HCT116 (cell line): ENCODE measurements at regions not wholly inside any gene's neighbourhood (a gene's known extent, or its start where the extent isn't known, plus 50 kb on each side); places are given as distances from the start of the nearest gene placed in this dataset.

Experiments
- ATAC-seq: fragments of 200-7000 bp; cut with Tn5 transposase; 2 replicates; pipeline ENCODE4 v1.9.1; 2020; ENCODE audit warnings: mild to moderate bottlenecking, moderate library complexity
- BruUV-seq: library from RNA; stranded (reverse); fragments of 400-500 nt; replicated peaks from 2 replicates; lab custom pipeline; 2021; lab: Mats Ljungman, UMichigan
- CTCF ChIA-PET: fragments of 300-600 bp; sonication (Branson Sonifier 250); formaldehyde crosslinking; loops from one replicate; lab custom pipeline; 2021; ENCODE audit warnings: antibody characterized with exemption; lab: Charles Lee
- POLR2A ChIA-PET: fragments of 300-600, 350-600 bp; sonication (Branson Sonifier 250); formaldehyde crosslinking; loops from one replicate; lab custom pipeline; 2021; ENCODE audit warnings: antibody characterized with exemption; lab: Charles Lee
- RAD21 ChIA-PET, 2 experiments: fragments of 300-600 bp; sonication (Branson Sonifier 250); formaldehyde crosslinking; loops; one replicate each; lab custom pipeline; 2023; ENCODE audit warnings: low total read pairs in 2 of 2; ENCODE audit not compliant: uncharacterized antibody in 2 of 2, unreplicated experiment in 2 of 2, low non-redundant PET in 1 of 2; lab: Charles Lee
- DNase-seq: peaks from one replicate; pipeline ENCODE4 v3.0.0-alpha.2; 2010; ENCODE audit warnings: low read depth, low spot score
- H2AFZ ChIP-seq: fragments of 200-600 bp; shearing (Covaris generic), sonication (generic); 2 replicates; pipeline ENCODE4 v1.6.1; 2017; ENCODE audit warnings: low read depth, mixed run types, mixed read lengths, antibody characterized with exemption, low read length; ENCODE audit not compliant: poor library complexity, severe bottlenecking
- H3K27ac ChIP-seq: 2 replicates; pipeline ENCODE4 v1.5.1; 2012; ENCODE audit warnings: low read depth, low read length
- H3K27me3 ChIP-seq: fragments of 200-600 bp; sonication (generic); 2 replicates; pipeline ENCODE4 v1.6.1; 2016; ENCODE audit warnings: mixed run types, low read length, mixed read lengths; ENCODE audit not compliant: insufficient read depth
- H3K36me3 ChIP-seq, 2 experiments: fragments of 200-500 bp in 1 of 2; fragments of 200-600 bp in 1 of 2; sonication (Bioruptor generic) in 1 of 2; sonication (generic) in 1 of 2; 2 replicates each; pipeline versions ENCODE4 v1.5.1 to v1.6.1; 2014 to 2016; ENCODE audit warnings: low read length in 2 of 2, inconsistent platforms in 1 of 2, mixed read lengths in 1 of 2, mixed run types in 1 of 2; ENCODE audit not compliant: insufficient read depth in 2 of 2, control insufficient read depth in 1 of 2
- H3K4me1 ChIP-seq, 2 experiments: fragments of 200-600 bp in 1 of 2; sonication (generic) in 1 of 2; 2 replicates each; pipeline versions ENCODE4 v1.5.1 to v1.6.1; 2012 to 2017; ENCODE audit warnings: low read length in 2 of 2, inconsistent platforms in 1 of 2, mild to moderate bottlenecking in 1 of 2, mixed read lengths in 1 of 2, mixed run types in 1 of 2, moderate library complexity in 1 of 2; ENCODE audit not compliant: insufficient read depth in 2 of 2, control insufficient read depth in 1 of 2
- H3K4me2 ChIP-seq: fragments of 200-600 bp; sonication (generic); 2 replicates; pipeline ENCODE4 v1.6.1; 2017; ENCODE audit warnings: mixed run types, low read length, mixed read lengths
- H3K4me3 ChIP-seq, 2 experiments: fragments of 200-600 bp in 1 of 2; sonication (generic) in 1 of 2; replicated peaks in 1 of 2; 2 replicates each; pipeline ENCODE4 v1.5.1; 2011 to 2016; ENCODE audit warnings: low read length in 2 of 2, control low read depth in 1 of 2, low read depth in 1 of 2, mild to moderate bottlenecking in 1 of 2, mixed read lengths in 1 of 2, mixed run types in 1 of 2
- H3K79me2 ChIP-seq: fragments of 200-600 bp; sonication (generic); 2 replicates; pipeline ENCODE4 v1.6.1; 2017; ENCODE audit warnings: mild to moderate bottlenecking, mixed run types, low read length, moderate library complexity, mixed read lengths; ENCODE audit not compliant: insufficient read depth
- H3K9ac ChIP-seq: fragments of 200-600 bp; sonication (generic); 2 replicates; pipeline ENCODE4 v1.6.1; 2016; ENCODE audit warnings: low read length, mixed read lengths
- H3K9me2 ChIP-seq: fragments of 200-600 bp; sonication (generic), shearing (Covaris generic); 2 replicates; pipeline ENCODE4 v1.6.1; 2017; ENCODE audit warnings: mixed run types, mild to moderate bottlenecking, moderate library complexity; ENCODE audit not compliant: insufficient read depth
- H3K9me3 ChIP-seq, 2 experiments: fragments of 200-500 bp in 1 of 2; fragments of 200-600 bp in 1 of 2; sonication (Bioruptor generic) in 1 of 2; sonication (generic) in 1 of 2; 2 replicates each; pipeline ENCODE4 v1.6.1; 2014 to 2017; ENCODE audit warnings: low read length in 2 of 2, mixed read lengths in 2 of 2, inconsistent platforms in 1 of 2, low read depth in 1 of 2, mild to moderate bottlenecking in 1 of 2, mixed run types in 1 of 2, moderate library complexity in 1 of 2; ENCODE audit not compliant: control insufficient read depth in 1 of 2, insufficient read depth in 1 of 2
- H4K20me1 ChIP-seq: fragments of 200-600 bp; sonication (generic), shearing (Covaris generic); 2 replicates; pipeline ENCODE4 v1.6.1; 2017; ENCODE audit warnings: mixed run types, mild to moderate bottlenecking, moderate library complexity; ENCODE audit not compliant: insufficient read depth
- CBX3 ChIP-seq: IDR thresholded peaks from 2 replicates; pipeline ENCODE4 v1.6.1; 2012; ENCODE audit warnings: low read depth
- CEBPB ChIP-seq: IDR thresholded peaks from 2 replicates; pipeline ENCODE4 v1.6.1; 2012; ENCODE audit warnings: low read depth
- CTCF ChIP-seq, 3 experiments: fragments of 200-600 bp in 1 of 3; sonication (generic) in 1 of 3; IDR thresholded peaks in 2 of 3; conservative IDR thresholded peaks in 1 of 3; 2 replicates each; pipeline ENCODE4 v1.5.1; 2012 to 2017; ENCODE audit warnings: low read depth in 2 of 3, low read length in 2 of 3, antibody characterized with exemption in 1 of 3, borderline replicate concordance in 1 of 3, control low read depth in 1 of 3, mild to moderate bottlenecking in 1 of 3, mixed read lengths in 1 of 3, mixed run types in 1 of 3, moderate library complexity in 1 of 3; ENCODE audit not compliant: insufficient read depth in 1 of 3
- EGR1 ChIP-seq: IDR thresholded peaks from 2 replicates; pipeline ENCODE4 v1.6.1; 2012; ENCODE audit warnings: low read depth
- ELF1 ChIP-seq: IDR thresholded peaks from 2 replicates; pipeline ENCODE4 v1.6.1; 2012; ENCODE audit warnings: low read depth, borderline replicate concordance
- EZH2 ChIP-seq: fragments of 200-600 bp; sonication (generic); IDR thresholded peaks from 2 replicates; pipeline ENCODE4 v1.6.1; 2017; ENCODE audit warnings: antibody characterized with exemption, mixed run types
- EZH2phosphoT487 ChIP-seq: fragments of 200-600 bp; IDR thresholded peaks from 2 replicates; pipeline ENCODE4 v1.6.1; 2018; ENCODE audit warnings: antibody characterized with exemption, borderline replicate concordance
- FOSL1 ChIP-seq: IDR thresholded peaks from 2 replicates; pipeline ENCODE4 v1.6.1; 2012; ENCODE audit warnings: low read depth
- JUND ChIP-seq: IDR thresholded peaks from 2 replicates; pipeline ENCODE4 v1.6.1; 2012
- POLR2A ChIP-seq: IDR thresholded peaks from 2 replicates; pipeline ENCODE4 v1.7.0; 2011; ENCODE audit warnings: borderline replicate concordance; ENCODE audit not compliant: insufficient read depth, insufficient read length; ENCODE audit errors: extremely low read depth
- POLR2AphosphoS5 ChIP-seq: IDR thresholded peaks from 2 replicates; pipeline ENCODE4 v1.6.1; 2011; ENCODE audit warnings: mild to moderate bottlenecking, low read depth, low read length, moderate library complexity
- SIN3A ChIP-seq: IDR thresholded peaks from 2 replicates; pipeline ENCODE4 v1.6.1; 2012; ENCODE audit warnings: low read depth
- SRF ChIP-seq: IDR thresholded peaks from 2 replicates; pipeline ENCODE4 v1.6.1; 2012; ENCODE audit warnings: low read depth
- TCF7L2 ChIP-seq: IDR thresholded peaks from 2 replicates; pipeline ENCODE4 v1.7.0; 2011; ENCODE audit warnings: borderline replicate concordance, inconsistent platforms; ENCODE audit not compliant: insufficient read depth, insufficient read length; ENCODE audit errors: extremely low read depth
- YY1 ChIP-seq: IDR thresholded peaks from 2 replicates; pipeline ENCODE4 v1.6.1; 2011; ENCODE audit warnings: low read length, low read depth, moderate library complexity, mild to moderate bottlenecking; ENCODE audit not compliant: insufficient replicate concordance; ENCODE audit errors: extremely low read depth
- ZFX ChIP-seq: fragments of 450-650 bp; IDR thresholded peaks from 2 replicates; pipeline ENCODE4 v1.6.1; 2017
- ZNF274 ChIP-seq: fragments of 200-500 bp; sonication (Bioruptor generic); IDR thresholded peaks from 2 replicates; pipeline ENCODE4 v1.6.1; 2014; ENCODE audit warnings: mild to moderate bottlenecking, low read depth, low read length, inconsistent platforms
- intact Hi-C: fragments of 100-400 bp; cut with micrococcal nuclease; formaldehyde crosslinking; loops from 2 replicates; pipeline ENCODE4 v1.10.0; 2022
- TF ChIP-seq, protein P1 (sequence below): IDR thresholded peaks from 2 replicates; pipeline ENCODE4 v1.6.1; 2012; ENCODE audit warnings: low read depth

GRCh38 chr2:45233301-45233700 lies 224.0 kb upstream of the SIX2 start (continued):
- TF ChIP-seq, protein P1, sequence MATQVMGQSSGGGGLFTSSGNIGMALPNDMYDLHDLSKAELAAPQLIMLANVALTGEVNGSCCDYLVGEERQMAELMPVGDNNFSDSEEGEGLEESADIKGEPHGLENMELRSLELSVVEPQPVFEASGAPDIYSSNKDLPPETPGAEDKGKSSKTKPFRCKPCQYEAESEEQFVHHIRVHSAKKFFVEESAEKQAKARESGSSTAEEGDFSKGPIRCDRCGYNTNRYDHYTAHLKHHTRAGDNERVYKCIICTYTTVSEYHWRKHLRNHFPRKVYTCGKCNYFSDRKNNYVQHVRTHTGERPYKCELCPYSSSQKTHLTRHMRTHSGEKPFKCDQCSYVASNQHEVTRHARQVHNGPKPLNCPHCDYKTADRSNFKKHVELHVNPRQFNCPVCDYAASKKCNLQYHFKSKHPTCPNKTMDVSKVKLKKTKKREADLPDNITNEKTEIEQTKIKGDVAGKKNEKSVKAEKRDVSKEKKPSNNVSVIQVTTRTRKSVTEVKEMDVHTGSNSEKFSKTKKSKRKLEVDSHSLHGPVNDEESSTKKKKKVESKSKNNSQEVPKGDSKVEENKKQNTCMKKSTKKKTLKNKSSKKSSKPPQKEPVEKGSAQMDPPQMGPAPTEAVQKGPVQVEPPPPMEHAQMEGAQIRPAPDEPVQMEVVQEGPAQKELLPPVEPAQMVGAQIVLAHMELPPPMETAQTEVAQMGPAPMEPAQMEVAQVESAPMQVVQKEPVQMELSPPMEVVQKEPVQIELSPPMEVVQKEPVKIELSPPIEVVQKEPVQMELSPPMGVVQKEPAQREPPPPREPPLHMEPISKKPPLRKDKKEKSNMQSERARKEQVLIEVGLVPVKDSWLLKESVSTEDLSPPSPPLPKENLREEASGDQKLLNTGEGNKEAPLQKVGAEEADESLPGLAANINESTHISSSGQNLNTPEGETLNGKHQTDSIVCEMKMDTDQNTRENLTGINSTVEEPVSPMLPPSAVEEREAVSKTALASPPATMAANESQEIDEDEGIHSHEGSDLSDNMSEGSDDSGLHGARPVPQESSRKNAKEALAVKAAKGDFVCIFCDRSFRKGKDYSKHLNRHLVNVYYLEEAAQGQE, result no peak

DNA sequence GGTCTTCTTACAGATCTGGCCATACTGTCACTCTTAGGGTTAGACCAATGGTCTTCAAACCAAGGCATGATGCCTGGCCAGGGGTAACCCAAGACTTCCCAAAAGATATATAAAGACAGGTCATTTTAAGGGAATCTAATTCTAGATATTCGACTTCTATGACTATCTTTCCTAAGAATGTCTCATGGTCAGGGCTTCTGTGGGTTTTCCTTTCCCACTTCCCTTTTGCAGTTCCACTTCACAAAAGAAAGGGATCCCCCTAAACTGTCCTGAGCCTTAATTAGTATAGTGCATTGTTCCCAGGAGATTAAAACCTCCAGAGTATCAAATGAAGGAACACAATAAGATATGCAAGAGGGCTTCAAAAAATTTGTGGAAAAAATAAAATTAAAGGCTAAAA lies 223.6 kb upstream of the SIX2 start:
- TF ChIP-seq SIN3A (no peak), ELF1 (no peak), CBX3 (no peak), POLR2A (no peak), ZNF274 (no peak), EGR1 (no peak), POLR2AphosphoS5 (no peak), FOSL1 (no peak), EZH2 (no peak), EZH2phosphoT487 (no peak), CEBPB (no peak), YY1 (no peak), ZFX (no peak), CTCF (IDR thresholded peaks at IDR 0.05 in 2 of 3, conservative IDR thresholded peaks at IDR 0.05 in 1 of 3; ENCODE audit: borderline replicate concordance in 1 of 3, insufficient read depth in 1 of 3, low read depth in 2 of 3, low read length in 2 of 3) (no peak), SRF (no peak), TCF7L2 (no peak), JUND (no peak)
- H3K27me3 ChIP-seq, result no peaks in the 10 kb centered on the region
- ChIA-PET CTCF (no interaction called here), RAD21 (no interaction called here), POLR2A (no interaction called here)
- H3K36me3 ChIP-seq, result no peaks in the 10 kb centered on the region
- H3K27ac ChIP-seq, result no peak overlapping the region
- H3K4me2 ChIP-seq, result no peak overlapping the region
- no peaks in the 10 kb centered on the region for H4K20me1 ChIP-seq
- no peaks in the 10 kb centered on the region for H3K79me2 ChIP-seq
- DNase-seq (no peak), ATAC-seq (no peak)
- no peaks in the 10 kb centered on the region for H3K9me2 ChIP-seq
- BruUV-seq, result no TSS peak
- no peaks in the 10 kb centered on the region for H3K9me3 ChIP-seq
- H3K4me3 ChIP-seq, result no peak overlapping the region
- peaks cover 0 to 5% of the 10 kb centered on the region in 2 experiments; a peak in 2 of 4 replicates for H3K4me1 ChIP-seq
- H2AFZ ChIP-seq, result no peak overlapping the region
- intact Hi-C loops, result no loop called here
- H3K9ac ChIP-seq, result no peak overlapping the region
